Panc1 (cell line): ENCODE measurements at regions not wholly inside any gene's neighbourhood (a gene's known extent, or its start where the extent isn't known, plus 50 kb on each side); places are given as distances from the start of the nearest gene placed in this dataset.

Source experiments
- POLR2AphosphoS5 ChIP-seq: IDR thresholded peaks from 2 replicates; pipeline ENCODE4 v1.6.1; 2012; ENCODE audit warnings: mild to moderate bottlenecking, low read depth, low read length, moderate library complexity
- SIN3A ChIP-seq: IDR thresholded peaks from 2 replicates; pipeline ENCODE4 v1.6.1; 2012; ENCODE audit warnings: low read depth, mild to moderate bottlenecking, low read length, moderate library complexity, borderline replicate concordance; ENCODE audit not compliant: insufficient read depth
- TF ChIP-seq, protein P1 (sequence below): fragments of 450-650 bp; IDR thresholded peaks from 2 replicates; pipeline ENCODE4 v1.5.1; 2017; ENCODE audit warnings: mild to moderate bottlenecking

DNA sequence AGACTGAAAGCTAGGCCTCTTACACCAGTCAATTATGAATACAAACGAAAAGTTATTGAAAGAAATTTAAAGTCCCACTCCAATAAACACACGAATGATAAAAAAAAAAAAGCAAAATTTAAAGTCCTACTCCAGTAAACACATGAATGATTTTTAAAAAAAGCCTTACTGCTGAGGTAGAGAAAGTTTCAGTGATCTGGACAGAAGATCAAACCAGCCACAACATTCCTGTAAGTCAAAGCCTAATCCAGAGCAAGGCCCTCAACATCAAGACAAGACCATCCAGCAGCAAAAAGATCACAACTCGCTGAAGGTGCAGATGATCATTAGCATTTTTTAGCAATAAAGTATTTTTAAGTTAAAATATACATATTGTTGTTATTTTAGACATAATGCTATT, 95.6 kb upstream of the LIPC start:
- TF ChIP-seq, protein P1, sequence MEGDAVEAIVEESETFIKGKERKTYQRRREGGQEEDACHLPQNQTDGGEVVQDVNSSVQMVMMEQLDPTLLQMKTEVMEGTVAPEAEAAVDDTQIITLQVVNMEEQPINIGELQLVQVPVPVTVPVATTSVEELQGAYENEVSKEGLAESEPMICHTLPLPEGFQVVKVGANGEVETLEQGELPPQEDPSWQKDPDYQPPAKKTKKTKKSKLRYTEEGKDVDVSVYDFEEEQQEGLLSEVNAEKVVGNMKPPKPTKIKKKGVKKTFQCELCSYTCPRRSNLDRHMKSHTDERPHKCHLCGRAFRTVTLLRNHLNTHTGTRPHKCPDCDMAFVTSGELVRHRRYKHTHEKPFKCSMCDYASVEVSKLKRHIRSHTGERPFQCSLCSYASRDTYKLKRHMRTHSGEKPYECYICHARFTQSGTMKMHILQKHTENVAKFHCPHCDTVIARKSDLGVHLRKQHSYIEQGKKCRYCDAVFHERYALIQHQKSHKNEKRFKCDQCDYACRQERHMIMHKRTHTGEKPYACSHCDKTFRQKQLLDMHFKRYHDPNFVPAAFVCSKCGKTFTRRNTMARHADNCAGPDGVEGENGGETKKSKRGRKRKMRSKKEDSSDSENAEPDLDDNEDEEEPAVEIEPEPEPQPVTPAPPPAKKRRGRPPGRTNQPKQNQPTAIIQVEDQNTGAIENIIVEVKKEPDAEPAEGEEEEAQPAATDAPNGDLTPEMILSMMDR = no peak
- TF ChIP-seq POLR2AphosphoS5 (no peak), SIN3A (no peak)
